Large intestine (tissue), 3 donors: ENCODE measurements at regions not wholly inside any gene's neighbourhood (a gene's known extent, or its start where the extent isn't known, plus 50 kb on each side); places are given as distances from the start of the nearest gene placed in this dataset.
"Not testable (repeated sequence)": the region's sequence is repeated elsewhere in the genome, so short reads cannot be mapped to it uniquely, and the experiment has no call there.

Experiments
- DNase-seq, 2 donors: peaks; one replicate each; pipeline versions ENCODE4 v3.0.0 to v3.0.0-alpha.2; 2013
- H3K27ac ChIP-seq: one replicate; pipeline ENCODE4 v1.5.1; 2013; ENCODE audit warnings: low read length
- H3K27me3 ChIP-seq: 2 replicates; pipeline ENCODE4 v1.6.1; 2013; ENCODE audit warnings: low read length; ENCODE audit not compliant: control insufficient read depth, insufficient read depth
- H3K36me3 ChIP-seq: 2 replicates; pipeline ENCODE4 v1.6.1; 2013; ENCODE audit warnings: low read length; ENCODE audit not compliant: control insufficient read depth, insufficient read depth
- H3K4me1 ChIP-seq: one replicate; pipeline ENCODE4 v1.6.1; 2013; ENCODE audit warnings: low read length; ENCODE audit not compliant: control insufficient read depth, insufficient read depth
- H3K4me3 ChIP-seq: one replicate; pipeline ENCODE4 v1.5.1; 2013; ENCODE audit warnings: low read length
- H3K9me3 ChIP-seq: one replicate; pipeline ENCODE4 v1.6.1; 2013; ENCODE audit warnings: mild to moderate bottlenecking, low read depth, low read length, moderate library complexity; ENCODE audit not compliant: control insufficient read depth
- WGBS: methylation state at CpG from one replicate; pipeline ENCODE4 v1.1.5; 2013; ENCODE audit warnings: low lambda C conversion rate; ENCODE audit not compliant: insufficient coverage; 5-methylcytosine and 5-hydroxymethylcytosine counted together

DNA sequence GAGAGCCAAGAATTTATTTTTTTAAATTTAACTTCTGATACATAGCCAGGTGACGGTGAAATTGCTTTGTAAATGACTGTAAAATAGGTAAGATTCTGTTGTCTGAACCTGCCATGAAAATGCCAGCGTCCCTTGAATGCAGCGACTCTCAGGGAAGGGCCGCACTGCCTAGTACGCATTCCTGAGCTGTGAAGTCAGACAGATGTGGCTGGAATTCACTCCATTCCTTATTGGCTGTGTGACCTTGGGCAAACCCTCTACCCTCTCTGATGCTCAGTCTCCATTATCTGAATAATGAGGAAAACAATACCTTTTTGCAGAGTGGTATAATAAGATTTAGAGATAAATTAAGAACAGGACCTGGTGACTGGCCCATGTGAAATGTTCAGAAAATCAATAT lies 167.1 kb upstream of the DAB1 start:
- no peak for DNase-seq
- H3K9me3 ChIP-seq = no peaks in the 10 kb centered on the region
- no peak overlapping the region for H3K27ac ChIP-seq
- H3K27me3 ChIP-seq = no peaks in the 10 kb centered on the region
- no peak overlapping the region for H3K4me3 ChIP-seq
- H3K36me3 ChIP-seq = no peaks in the 10 kb centered on the region
- WGBS = no CpG with 5 or more reads among the region's 5 CpGs
- no peaks in the 10 kb centered on the region for H3K4me1 ChIP-seq

DNA sequence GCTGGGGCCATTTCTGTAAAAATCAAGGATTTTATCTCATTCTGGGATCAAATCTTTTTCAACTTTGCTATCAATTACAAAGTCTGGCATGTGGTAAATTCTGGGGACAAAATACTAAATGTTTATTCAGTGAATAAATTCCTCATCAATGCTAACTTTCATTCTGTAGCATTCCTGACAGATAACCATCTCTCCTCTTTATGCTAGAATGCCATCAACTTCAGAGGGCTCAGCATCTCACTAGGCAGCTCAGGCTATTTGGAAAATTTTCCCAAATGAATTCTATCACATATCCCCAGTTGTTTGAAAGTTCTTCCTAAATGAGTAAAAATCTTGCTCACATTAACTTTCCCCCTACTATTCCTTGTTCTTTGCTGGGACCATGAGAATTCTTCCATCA lies 163.0 kb upstream of the DAB1 start:
- no peaks in the 10 kb centered on the region for H3K9me3 ChIP-seq
- no peaks in the 10 kb centered on the region for H3K4me1 ChIP-seq
- no peak overlapping the region for H3K27ac ChIP-seq
- no peaks in the 10 kb centered on the region for H3K36me3 ChIP-seq
- H3K27me3 ChIP-seq = no peaks in the 10 kb centered on the region
- no peak overlapping the region for H3K4me3 ChIP-seq
- DNase-seq = no peak

GRCh38 chr1:57578680-57579079 lies 154.8 kb upstream of the DAB1 start:
- Histone ChIP-seq H3K27me3 (no peaks in the 10 kb centered on the region), H3K27ac (no peak overlapping the region), H3K36me3 (no peaks in the 10 kb centered on the region), H3K4me3 (no peak overlapping the region), H3K4me1 (peaks cover 5% of the 10 kb centered on the region), H3K9me3 (no peaks in the 10 kb centered on the region)
- no peak for DNase-seq

DNA sequence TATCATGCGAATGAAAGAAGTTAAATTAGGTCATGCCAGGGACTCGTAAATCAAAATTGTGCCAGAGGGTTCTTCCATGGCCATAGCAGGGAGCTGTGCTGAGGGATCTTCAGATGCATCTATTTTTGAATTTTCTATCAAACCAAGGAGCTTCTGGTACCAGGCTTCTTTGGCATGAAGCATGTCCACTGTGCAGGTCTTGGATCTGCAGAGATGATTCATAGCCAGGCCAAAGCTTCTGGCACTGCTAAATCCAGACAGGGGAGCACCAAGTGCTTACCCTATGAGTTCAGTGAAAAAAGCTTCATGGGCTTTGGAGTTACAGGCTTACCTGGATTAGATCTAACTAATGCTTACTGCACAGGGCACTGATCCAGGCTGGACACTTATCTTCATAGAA lies 154.2 kb upstream of the DAB1 start:
- no peaks in the 10 kb centered on the region for H3K36me3 ChIP-seq
- no CpG with 5 or more reads among the region's 2 CpGs for WGBS
- H3K9me3 ChIP-seq = no peaks in the 10 kb centered on the region
- H3K4me3 ChIP-seq = no peak overlapping the region
- H3K27ac ChIP-seq = no peak overlapping the region
- H3K4me1 ChIP-seq = peaks cover 5% of the 10 kb centered on the region
- DNase-seq = no peak
- H3K27me3 ChIP-seq = no peaks in the 10 kb centered on the region

- peaks cover 5% of the 10 kb centered on the region for H3K4me1 ChIP-seq
- no peaks in the 10 kb centered on the region for H3K27me3 ChIP-seq
- H3K27ac ChIP-seq = no peak overlapping the region
- H3K9me3 ChIP-seq = no peaks in the 10 kb centered on the region
- H3K4me3 ChIP-seq = no peak overlapping the region
- peak; percentile 62 to 81 for DNase-seq
- H3K36me3 ChIP-seq = no peaks in the 10 kb centered on the region
- WGBS = 0% methylated on average over 1 of the region's 6 CpGs
These were observed 152.9 kb upstream of the DAB1 start for GRCh38 chr1:57576756-57577155.

DNA sequence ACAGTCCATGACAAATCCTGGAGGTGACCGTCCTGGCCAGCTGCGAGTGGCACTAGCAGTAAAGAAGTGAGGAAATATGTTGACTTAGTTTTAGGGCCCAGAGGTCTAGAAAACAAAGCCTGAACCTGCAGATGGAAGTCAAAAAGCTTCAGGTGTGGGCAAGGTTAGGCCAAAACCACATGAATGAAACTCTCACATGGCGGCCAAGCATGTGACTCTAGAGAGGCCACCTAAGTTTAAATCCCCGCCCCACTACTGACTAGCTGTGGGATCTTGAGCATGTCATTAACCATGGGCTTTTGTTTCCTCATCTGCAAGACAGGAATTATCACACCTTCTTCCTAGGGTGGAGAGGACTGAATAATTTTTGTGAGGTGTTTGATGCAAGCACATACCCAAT lies 148.2 kb upstream of the DAB1 start:
- peaks cover 5% of the 10 kb centered on the region for H3K4me1 ChIP-seq
- no peaks in the 10 kb centered on the region for H3K9me3 ChIP-seq
- H3K27me3 ChIP-seq = no peaks in the 10 kb centered on the region
- WGBS = no CpG with 5 or more reads among the region's 4 CpGs
- no peak for DNase-seq
- no peak overlapping the region for H3K4me3 ChIP-seq
- no peaks in the 10 kb centered on the region for H3K36me3 ChIP-seq
- H3K27ac ChIP-seq = no peak overlapping the region

GRCh38 chr1:57558066-57558465 lies 134.2 kb upstream of the DAB1 start:
- not testable (repeated sequence) for H3K36me3 ChIP-seq, H3K27ac ChIP-seq, H3K27me3 ChIP-seq, DNase-seq, H3K9me3 ChIP-seq, H3K4me3 ChIP-seq, H3K4me1 ChIP-seq
- 83% methylated on average over 2 of the region's 3 CpGs for WGBS

- WGBS = 46% methylated on average over 2 of the region's 5 CpGs
- no peak overlapping the region for H3K27ac ChIP-seq
- no peaks in the 10 kb centered on the region for H3K4me1 ChIP-seq
- peaks cover 11% of the 10 kb centered on the region for H3K27me3 ChIP-seq
- no peak for DNase-seq
- H3K4me3 ChIP-seq = no peak overlapping the region
- H3K9me3 ChIP-seq = no peaks in the 10 kb centered on the region
- no peaks in the 10 kb centered on the region for H3K36me3 ChIP-seq
These were observed 129.8 kb upstream of the DAB1 start for GRCh38 chr1:57553666-57554065.

DNA sequence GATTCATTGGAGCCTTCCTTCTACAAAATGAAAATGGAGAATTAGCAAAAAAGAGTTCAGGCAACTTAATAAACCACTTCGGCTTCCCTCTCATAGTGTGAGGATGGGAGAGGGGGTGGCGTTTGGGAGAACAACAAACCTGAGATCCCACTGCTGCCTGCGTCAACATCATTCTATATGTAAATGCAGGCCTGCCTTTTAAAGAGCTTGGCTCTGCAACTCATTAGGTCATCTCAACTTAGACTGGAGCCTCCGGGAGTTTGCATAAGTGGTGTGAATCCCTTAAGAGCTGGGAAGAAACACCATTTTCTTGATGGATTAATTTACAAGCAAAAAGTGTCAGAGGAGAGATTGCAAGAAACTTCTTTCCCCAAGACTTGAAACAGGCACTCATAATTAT lies 127.6 kb upstream of the DAB1 start:
- no peak overlapping the region for H3K4me3 ChIP-seq
- no CpG with 5 or more reads among the region's 4 CpGs for WGBS
- no peak overlapping the region for H3K27ac ChIP-seq
- H3K36me3 ChIP-seq = no peaks in the 10 kb centered on the region
- no peak for DNase-seq
- no peaks in the 10 kb centered on the region for H3K9me3 ChIP-seq
- no peaks in the 10 kb centered on the region for H3K4me1 ChIP-seq
- peaks cover 11% of the 10 kb centered on the region for H3K27me3 ChIP-seq

DNA sequence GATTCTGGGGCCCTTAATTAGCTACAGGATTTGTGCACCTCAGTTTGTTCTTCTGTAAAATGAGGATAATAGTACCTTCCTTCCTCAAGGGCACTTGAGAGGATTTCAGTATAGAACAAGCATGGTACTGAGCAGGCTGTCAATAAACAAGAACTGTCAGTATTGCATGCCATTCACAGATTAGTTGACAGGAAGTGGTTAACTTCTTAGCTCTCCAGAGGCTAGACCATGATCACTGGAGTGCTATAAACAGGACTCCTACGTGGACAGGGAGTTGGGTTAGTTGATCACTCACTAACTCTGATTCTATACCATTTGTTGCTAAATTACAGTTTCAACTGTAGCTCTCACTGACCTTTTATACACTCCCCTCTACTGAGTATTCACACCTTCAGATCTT lies 126.2 kb upstream of the DAB1 start:
- H3K27me3 ChIP-seq = peaks cover 11% of the 10 kb centered on the region
- DNase-seq = no peak
- no peak overlapping the region for H3K4me3 ChIP-seq
- no peaks in the 10 kb centered on the region for H3K9me3 ChIP-seq
- no peaks in the 10 kb centered on the region for H3K4me1 ChIP-seq
- WGBS = no CpG with 5 or more reads among the region's 1 CpG
- no peaks in the 10 kb centered on the region for H3K36me3 ChIP-seq
- H3K27ac ChIP-seq = no peak overlapping the region

DNA sequence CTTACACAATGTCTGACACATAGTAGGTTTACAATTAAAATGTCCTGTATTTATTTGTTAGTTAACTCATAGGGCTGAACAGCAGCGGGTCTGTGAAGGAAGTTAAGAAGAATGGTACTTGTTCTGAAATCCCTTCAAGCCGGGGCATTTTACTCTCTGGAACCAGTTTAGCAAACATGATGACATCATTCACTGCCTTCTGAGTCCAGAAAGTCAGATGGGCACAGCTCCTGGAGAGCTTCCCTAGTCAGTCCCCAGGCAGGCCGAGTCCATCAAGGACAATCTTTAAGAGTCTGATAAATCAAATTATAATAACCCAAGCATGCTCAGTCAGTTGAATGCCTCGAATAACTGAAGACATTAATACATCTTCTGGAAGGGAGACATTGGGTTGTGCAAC lies 125.4 kb upstream of the DAB1 start:
- H3K9me3 ChIP-seq = no peaks in the 10 kb centered on the region
- no peaks in the 10 kb centered on the region for H3K4me1 ChIP-seq
- no peak for DNase-seq
- no peaks in the 10 kb centered on the region for H3K36me3 ChIP-seq
- peaks cover 11% of the 10 kb centered on the region for H3K27me3 ChIP-seq
- no peak overlapping the region for H3K4me3 ChIP-seq
- no peak overlapping the region for H3K27ac ChIP-seq
- no CpG with 5 or more reads among the region's 4 CpGs for WGBS
